GM18907 (cell line): ENCODE measurements at regions not wholly inside any gene's neighbourhood (a gene's known extent, or its start where the extent isn't known, plus 50 kb on each side); places are given as distances from the start of the nearest gene placed in this dataset.
"Not testable (repeated sequence)": the region's sequence is repeated elsewhere in the genome, so short reads cannot be mapped to it uniquely, and the experiment has no call there.

Experiments
- ATAC-seq: cut with Tn5 transposase; IDR thresholded peaks from one replicate; pipeline ENCODE4 v1.9.1; 2021; ENCODE audit warnings: mild to moderate bottlenecking, moderate library complexity; ENCODE audit not compliant: unreplicated experiment

GRCh38 chr15:95690631-95691340 is 639.7 kb upstream of the NR2F2 start:
- no peak for ATAC-seq

GRCh38 chr15:95693917-95694316 is 636.6 kb upstream of the NR2F2 start:
- ATAC-seq: no peak

DNA sequence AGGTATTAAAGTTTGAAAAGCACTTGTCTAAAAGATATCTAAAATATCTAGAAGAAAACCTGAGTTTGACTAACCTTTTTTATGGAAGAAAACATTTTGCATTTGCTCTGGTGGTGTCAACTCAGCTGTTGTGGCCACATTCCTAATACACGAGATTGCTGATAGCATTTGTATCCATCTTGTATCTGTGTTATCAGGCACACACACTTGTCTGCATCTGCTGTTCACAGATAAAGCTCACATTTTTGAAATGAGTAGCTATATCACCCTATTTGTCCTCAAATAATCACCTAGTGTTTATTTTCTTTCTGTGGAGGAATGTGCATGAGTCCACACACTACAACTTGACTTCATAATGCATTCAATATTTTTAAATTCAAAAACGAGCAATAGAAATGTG is 632.3 kb upstream of the NR2F2 start:
- ATAC-seq: no peak

GRCh38 chr15:95698951-95699350 is 631.5 kb upstream of the NR2F2 start:
- no peak for ATAC-seq

DNA sequence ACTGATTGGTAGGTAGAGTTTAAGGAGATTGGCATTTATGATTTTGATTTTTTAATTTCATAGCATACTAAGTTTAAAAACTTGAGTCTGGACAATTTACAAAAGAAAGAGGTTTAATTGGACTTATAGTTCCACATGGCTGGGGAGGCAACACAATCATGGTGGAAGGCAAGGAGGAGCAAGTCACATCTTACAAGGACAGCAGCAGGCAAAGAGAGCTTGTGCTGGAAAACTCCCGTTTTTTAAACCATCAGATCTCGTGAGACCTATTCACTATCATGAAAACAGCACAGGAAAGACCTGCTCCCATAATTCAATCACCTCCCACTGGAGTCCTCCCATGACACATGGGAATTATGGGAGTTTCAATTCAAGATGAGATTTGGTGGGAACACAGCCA is 630.9 kb upstream of the NR2F2 start:
- ATAC-seq: no peak

GRCh38 chr15:95700692-95701091 is 629.8 kb upstream of the NR2F2 start:
- ATAC-seq: not testable (repeated sequence)

DNA sequence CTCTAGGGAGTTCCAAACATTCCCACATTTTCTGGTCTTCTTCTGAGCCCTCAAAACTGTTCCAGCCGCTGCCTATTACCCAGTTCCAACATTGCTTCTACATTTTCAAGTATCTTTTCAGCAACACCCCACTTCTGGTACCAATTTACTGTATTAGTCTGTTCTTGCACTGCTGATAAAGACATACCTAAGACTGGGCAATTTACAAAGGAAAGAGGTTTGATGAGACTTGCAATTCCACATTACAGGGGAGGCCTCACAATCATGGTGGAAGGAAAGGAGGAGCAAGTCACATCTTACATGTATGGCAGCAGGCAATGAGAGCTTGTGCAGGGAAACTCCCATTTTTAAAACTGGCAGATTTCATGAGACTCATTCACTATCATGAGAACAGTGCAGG is 629.1 kb upstream of the NR2F2 start:
- ATAC-seq: no peak

DNA sequence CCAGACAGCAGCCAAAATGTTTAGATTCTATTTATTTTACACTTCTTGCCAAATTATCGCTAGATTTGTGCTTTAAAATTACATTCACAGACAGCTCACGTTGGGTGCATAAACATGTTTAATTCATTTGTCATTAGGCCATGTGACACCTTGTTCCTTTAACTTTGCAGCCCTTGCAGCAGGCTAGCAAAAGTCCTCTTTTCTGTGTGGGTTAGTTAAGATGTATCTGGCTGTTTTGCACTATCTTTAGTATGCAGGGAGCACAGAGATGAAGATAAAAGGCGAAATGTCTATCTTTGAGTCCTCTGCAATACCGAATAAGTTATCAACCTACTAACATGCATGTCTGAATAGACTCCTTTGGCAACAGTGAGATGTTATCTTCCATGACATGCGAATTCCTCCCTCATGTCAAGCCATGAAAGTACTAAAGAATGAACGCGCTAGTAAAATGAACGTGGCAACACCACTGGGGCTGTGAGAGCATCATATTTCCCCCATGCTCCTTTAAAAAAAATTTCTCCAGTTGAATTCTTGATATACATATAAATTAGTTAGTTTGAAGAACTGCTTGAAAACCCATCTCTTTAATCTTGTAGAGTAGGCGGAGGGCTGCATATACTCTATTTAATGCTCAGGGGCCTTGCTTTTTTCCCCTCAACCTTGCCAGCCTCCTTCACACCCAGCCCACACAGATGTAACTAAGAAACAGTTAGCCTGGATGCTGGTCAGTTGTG is 620.4 kb upstream of the NR2F2 start:
- ATAC-seq: no peak

GRCh38 chr15:95712785-95713184 is 617.7 kb upstream of the NR2F2 start:
- no peak for ATAC-seq

- no peak for ATAC-seq
These were observed 617.2 kb upstream of the NR2F2 start for GRCh38 chr15:95713324-95713723.

DNA sequence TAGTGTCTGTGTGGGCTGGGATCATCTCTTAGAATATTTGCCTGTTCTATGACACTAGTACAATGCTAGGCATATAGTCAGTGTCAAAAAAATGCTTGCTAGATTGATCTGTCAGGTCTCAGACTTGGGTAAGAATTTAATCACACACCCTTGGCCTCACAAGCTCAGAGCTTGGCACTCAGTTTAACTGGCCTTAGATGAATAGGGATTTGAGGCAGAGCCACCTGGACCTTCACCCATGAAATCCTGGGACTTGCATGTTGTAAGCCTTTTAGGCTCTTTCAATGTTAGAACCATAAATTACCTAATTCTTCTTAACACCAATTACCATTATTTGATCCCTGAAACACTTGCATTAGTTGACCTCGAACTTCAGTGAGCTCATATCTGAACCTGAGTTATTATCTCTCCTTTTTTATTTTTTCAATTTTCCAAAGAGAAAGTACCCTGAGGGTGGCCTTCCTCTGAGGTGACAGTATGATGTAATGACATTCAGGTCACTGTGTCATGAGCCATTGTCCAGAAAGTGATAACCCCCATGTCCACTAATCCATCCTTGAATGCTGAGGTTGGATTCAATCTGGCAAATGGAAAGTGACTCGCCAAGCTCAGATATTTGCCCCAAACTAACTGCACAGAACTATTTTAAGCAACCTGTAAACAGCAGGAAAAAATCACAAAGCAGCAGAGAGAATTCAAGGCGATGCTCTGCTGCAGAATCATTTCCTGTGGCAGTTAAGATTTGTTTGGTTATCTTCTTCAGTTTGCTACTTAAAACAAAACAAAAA is 615.2 kb upstream of the NR2F2 start:
- ATAC-seq: no peak

DNA sequence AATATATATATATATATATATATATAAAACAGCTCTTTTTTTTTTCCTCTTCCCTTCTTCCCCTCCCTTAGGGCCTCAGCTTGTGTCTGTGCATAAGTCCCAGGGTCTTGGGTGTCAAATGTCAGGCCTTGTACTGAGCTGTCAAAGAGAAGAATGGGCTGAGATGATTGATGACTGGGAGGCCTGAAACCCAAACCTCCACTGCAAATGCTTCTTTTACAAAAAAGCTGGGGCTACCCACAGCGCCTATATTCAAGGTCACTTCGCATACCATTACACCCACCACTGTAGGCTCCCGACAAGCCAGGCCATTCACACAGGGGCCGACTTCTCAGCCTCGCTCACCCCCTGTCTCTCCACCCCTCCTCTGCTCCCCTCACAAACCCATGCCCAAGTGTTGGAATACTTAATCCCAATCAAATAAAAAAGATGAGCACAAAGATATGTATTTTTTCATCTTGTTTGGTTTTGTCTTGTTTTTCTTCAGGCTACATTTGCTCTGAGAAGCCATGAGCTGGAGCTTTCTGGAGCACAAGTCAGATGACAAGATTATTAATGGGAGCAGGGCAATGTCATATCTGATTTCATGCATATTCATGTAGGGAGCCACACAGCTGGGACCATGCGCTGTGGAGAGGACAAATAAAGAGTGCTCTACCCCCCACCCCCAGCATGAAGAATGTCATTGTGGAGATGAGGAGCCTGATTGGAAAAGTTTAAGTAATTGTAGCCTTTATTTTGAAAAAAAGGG is 614.4 kb upstream of the NR2F2 start:
- no peak for ATAC-seq

DNA sequence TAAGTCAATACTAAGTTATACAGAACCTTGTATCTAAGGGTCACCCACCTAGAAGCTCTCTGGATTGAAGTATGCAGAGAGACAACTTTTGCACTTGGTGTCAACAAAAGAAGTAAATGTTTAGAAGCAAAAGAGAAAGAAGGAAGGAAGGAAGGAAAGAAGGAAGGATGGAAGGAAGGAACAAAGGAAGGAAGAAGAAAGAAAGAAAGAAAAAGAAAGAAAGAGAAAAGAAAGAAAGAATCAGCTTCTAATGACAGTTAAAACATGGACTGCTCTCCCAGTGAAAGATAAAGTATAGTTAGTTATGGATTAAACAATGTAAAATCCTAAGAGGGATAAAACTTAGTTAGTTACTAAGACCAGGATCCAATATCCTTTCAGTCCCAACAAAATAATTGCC is 613.8 kb upstream of the NR2F2 start:
- no peak for ATAC-seq

DNA sequence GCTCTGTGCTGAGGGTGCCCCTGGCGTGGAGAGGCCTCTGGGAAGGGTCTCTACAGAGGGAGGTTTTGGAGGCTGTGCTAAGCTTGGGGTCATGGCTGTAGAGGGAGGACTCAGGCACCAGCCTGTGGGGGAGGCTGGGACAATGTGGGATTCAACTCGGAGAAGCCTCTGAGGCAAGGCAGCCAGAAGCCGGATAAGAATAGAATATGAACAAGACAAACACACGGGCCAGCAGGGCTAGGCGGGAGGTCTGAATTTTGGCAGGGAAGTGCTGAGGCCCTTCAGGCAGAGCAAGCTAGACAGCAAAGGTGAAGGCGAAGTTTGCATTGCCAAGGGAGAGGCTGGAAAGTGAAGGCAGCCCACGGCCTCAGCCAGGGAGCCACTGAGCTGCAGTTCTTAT is 612.1 kb upstream of the NR2F2 start:
- no peak for ATAC-seq

GRCh38 chr15:95724908-95725633 is 605.4 kb upstream of the NR2F2 start:
- no peak for ATAC-seq

DNA sequence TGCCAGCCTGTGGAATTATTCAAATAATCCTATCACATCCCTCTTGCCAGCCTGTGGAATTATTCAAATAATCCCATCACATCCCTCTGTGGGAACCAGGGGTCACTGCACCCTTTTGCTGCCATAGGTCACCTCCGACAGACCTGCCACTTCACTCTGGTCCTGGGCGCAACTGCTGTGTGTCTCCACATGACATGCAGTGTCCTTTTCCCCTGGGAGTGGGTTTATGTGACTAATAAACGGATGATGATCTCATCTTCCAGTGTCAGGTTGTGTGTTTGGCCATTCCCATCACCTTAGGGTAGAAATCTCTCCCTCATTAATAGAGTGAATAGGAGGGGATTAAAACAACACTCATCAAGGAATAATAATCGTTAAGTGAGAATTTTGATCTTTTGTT is 603.6 kb upstream of the NR2F2 start:
- ATAC-seq: no peak

GRCh38 chr15:95733931-95734330 is 596.6 kb upstream of the NR2F2 start:
- peak; percentile 60 for ATAC-seq

GRCh38 chr15:95734422-95735316 is 595.8 kb upstream of the NR2F2 start:
- ATAC-seq: peak; percentile 54

- ATAC-seq: no peak
These were observed 593.4 kb upstream of the NR2F2 start for GRCh38 chr15:95737060-95737459.
